ENCODE measurements at regions not wholly inside any gene's neighbourhood (a gene's known extent, or its start where the extent isn't known, plus 50 kb on each side); places are given as distances from the start of the nearest gene placed in this dataset.
A peak's percentile ranks its signal among the peaks of the same experiment; 100 is the strongest.

GRCh38 chr2:226623587-226624368 is 175.8 kb downstream of the IRS1 start:
- no peak for DNase-seq (ENCODE audit: low read depth in 4 of 4, low spot score in 2 of 4)

- DNase-seq (ENCODE audit: low read depth in 4 of 4, low spot score in 2 of 4) = no peak
Observed at GRCh38 chr2:226622484-226622883, 177.1 kb downstream of the IRS1 start.

GRCh38 chr2:226620176-226620575 is 179.4 kb downstream of the IRS1 start:
- DNase-seq (ENCODE audit: low read depth in 4 of 4, low spot score in 2 of 4) = no peak

GRCh38 chr2:226619707-226620106 is 179.9 kb downstream of the IRS1 start:
- no peak for DNase-seq (ENCODE audit: low read depth in 4 of 4, low spot score in 2 of 4)

- DNase-seq (ENCODE audit: low read depth in 4 of 4, low spot score in 2 of 4) = peak in 3 of 4 donors; percentile 37 to 59 (median 49)
Observed at GRCh38 chr2:226618875-226619605, 180.6 kb downstream of the IRS1 start.

GRCh38 chr2:226618544-226618874 is 181.1 kb downstream of the IRS1 start:
- DNase-seq (ENCODE audit: low read depth in 4 of 4, low spot score in 2 of 4) = no peak

- no peak for DNase-seq (ENCODE audit: low read depth in 4 of 4, low spot score in 2 of 4)
Observed at GRCh38 chr2:226615891-226616290, 183.7 kb downstream of the IRS1 start.

GRCh38 chr2:226611944-226612318 is 187.7 kb downstream of the IRS1 start:
- no peak for DNase-seq (ENCODE audit: low read depth in 4 of 4, low spot score in 2 of 4)

- DNase-seq (ENCODE audit: low read depth in 4 of 4, low spot score in 2 of 4) = no peak
Observed at GRCh38 chr2:226611196-226611943, 188.2 kb downstream of the IRS1 start.

- no peak for DNase-seq (ENCODE audit: low read depth in 4 of 4, low spot score in 2 of 4)
Observed at GRCh38 chr2:226609366-226609765, 190.3 kb downstream of the IRS1 start.

GRCh38 chr2:226608451-226608850 is 191.2 kb downstream of the IRS1 start:
- DNase-seq (ENCODE audit: low read depth in 4 of 4, low spot score in 2 of 4) = no peak

GRCh38 chr2:226607379-226607778 is 192.2 kb downstream of the IRS1 start:
- DNase-seq (ENCODE audit: low read depth in 4 of 4, low spot score in 2 of 4) = no peak

GRCh38 chr2:226605642-226606041 is 194.0 kb downstream of the IRS1 start:
- DNase-seq (ENCODE audit: low read depth in 4 of 4, low spot score in 2 of 4) = no peak

- DNase-seq (ENCODE audit: low read depth in 4 of 4, low spot score in 2 of 4) = no peak
Observed at GRCh38 chr2:226603606-226604005, 196.0 kb downstream of the IRS1 start.

- DNase-seq (ENCODE audit: low read depth in 4 of 4, low spot score in 2 of 4) = no peak
Observed at GRCh38 chr2:226601881-226602662, 197.5 kb downstream of the IRS1 start.

GRCh38 chr2:226600802-226601201 is 198.8 kb downstream of the IRS1 start:
- no peak for DNase-seq (ENCODE audit: low read depth in 4 of 4, low spot score in 2 of 4)

GRCh38 chr2:226600184-226600583 is 199.4 kb downstream of the IRS1 start:
- no peak for DNase-seq (ENCODE audit: low read depth in 4 of 4, low spot score in 2 of 4)

- DNase-seq (ENCODE audit: low read depth in 4 of 4, low spot score in 2 of 4) = no peak
Observed at GRCh38 chr2:226589043-226589442, 210.6 kb downstream of the IRS1 start.

- DNase-seq (ENCODE audit: low read depth in 4 of 4, low spot score in 2 of 4) = no peak
Observed at GRCh38 chr2:226585130-226585561, 214.5 kb downstream of the IRS1 start.

GRCh38 chr2:226584518-226585055 is 215.0 kb downstream of the IRS1 start:
- no peak for DNase-seq (ENCODE audit: low read depth in 4 of 4, low spot score in 2 of 4)

All from left renal cortex interstitium (tissue), 4 donors.